ENCODE measurements at regions not wholly inside any gene's neighbourhood (a gene's known extent, or its start where the extent isn't known, plus 50 kb on each side); places are given as distances from the start of the nearest gene placed in this dataset.

DNA sequence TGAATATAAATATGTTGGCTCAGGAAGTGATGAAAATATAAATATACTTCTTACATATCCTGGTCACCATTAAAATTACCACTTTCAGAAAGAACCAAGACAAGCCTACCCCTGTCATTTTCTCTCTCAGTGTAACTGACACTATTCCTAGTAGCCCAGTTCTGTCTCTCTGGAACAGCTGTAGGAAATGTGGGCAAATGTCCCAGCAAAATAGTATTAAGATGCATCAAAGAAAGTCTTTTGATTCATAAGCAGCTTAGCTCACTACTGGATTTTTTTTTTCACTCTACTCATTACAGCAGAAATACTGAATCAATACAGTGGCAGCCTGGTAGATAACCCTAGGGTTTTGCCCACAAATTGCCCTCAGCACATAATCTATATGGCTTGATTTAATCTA is 290.9 kb downstream of the DNAJB9 start:
- H3K36me3 ChIP-seq = no peaks in the 10 kb centered on the region
- no peak overlapping the region for H3K4me3 ChIP-seq
- DNase-seq (no peak), ATAC-seq (no peak)
- H3K27ac ChIP-seq = no peak overlapping the region
- TF ChIP-seq, protein P1, sequence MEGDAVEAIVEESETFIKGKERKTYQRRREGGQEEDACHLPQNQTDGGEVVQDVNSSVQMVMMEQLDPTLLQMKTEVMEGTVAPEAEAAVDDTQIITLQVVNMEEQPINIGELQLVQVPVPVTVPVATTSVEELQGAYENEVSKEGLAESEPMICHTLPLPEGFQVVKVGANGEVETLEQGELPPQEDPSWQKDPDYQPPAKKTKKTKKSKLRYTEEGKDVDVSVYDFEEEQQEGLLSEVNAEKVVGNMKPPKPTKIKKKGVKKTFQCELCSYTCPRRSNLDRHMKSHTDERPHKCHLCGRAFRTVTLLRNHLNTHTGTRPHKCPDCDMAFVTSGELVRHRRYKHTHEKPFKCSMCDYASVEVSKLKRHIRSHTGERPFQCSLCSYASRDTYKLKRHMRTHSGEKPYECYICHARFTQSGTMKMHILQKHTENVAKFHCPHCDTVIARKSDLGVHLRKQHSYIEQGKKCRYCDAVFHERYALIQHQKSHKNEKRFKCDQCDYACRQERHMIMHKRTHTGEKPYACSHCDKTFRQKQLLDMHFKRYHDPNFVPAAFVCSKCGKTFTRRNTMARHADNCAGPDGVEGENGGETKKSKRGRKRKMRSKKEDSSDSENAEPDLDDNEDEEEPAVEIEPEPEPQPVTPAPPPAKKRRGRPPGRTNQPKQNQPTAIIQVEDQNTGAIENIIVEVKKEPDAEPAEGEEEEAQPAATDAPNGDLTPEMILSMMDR (IDR thresholded peaks at IDR 0.05 in 4 of 5, conservative IDR thresholded peaks at IDR 0.05 in 1 of 5) = no peak
- TF ChIP-seq POLR2A (IDR thresholded peaks at IDR 0.05) = no peak
- in situ Hi-C loops (cut with MboI; ENCODE audit: low sequenced_read_pairs in 4 of 4) (no loop called here), intact Hi-C loops (cut with DNase I; ENCODE audit: low total_unique reads) (no loop called here)
- no peaks in the 10 kb centered on the region for H3K9me3 ChIP-seq
- H3K4me1 ChIP-seq = no peaks in the 10 kb centered on the region
- H3K27me3 ChIP-seq = no peaks in the 10 kb centered on the region

GRCh38 chr7:108861071-108861470 is 291.4 kb downstream of the DNAJB9 start:
- H3K4me3 ChIP-seq = no peak overlapping the region
- intact Hi-C loops (cut with DNase I; ENCODE audit: low total_unique reads) = no loop called here
- TF ChIP-seq, protein P1 (IDR thresholded peaks at IDR 0.05 in 4 of 5, conservative IDR thresholded peaks at IDR 0.05 in 1 of 5) = no peak
- TF ChIP-seq POLR2A (IDR thresholded peaks at IDR 0.05) = no peak
- no peaks in the 10 kb centered on the region for H3K9me3 ChIP-seq
- no peak for ATAC-seq
- H3K4me1 ChIP-seq = no peaks in the 10 kb centered on the region
- no peaks in the 10 kb centered on the region for H3K27me3 ChIP-seq
- no peak for DNase-seq
- no peaks in the 10 kb centered on the region for H3K36me3 ChIP-seq
- H3K27ac ChIP-seq = no peak overlapping the region
- in situ Hi-C loops (cut with MboI; ENCODE audit: low sequenced_read_pairs in 4 of 4) = no loop called here

DNA sequence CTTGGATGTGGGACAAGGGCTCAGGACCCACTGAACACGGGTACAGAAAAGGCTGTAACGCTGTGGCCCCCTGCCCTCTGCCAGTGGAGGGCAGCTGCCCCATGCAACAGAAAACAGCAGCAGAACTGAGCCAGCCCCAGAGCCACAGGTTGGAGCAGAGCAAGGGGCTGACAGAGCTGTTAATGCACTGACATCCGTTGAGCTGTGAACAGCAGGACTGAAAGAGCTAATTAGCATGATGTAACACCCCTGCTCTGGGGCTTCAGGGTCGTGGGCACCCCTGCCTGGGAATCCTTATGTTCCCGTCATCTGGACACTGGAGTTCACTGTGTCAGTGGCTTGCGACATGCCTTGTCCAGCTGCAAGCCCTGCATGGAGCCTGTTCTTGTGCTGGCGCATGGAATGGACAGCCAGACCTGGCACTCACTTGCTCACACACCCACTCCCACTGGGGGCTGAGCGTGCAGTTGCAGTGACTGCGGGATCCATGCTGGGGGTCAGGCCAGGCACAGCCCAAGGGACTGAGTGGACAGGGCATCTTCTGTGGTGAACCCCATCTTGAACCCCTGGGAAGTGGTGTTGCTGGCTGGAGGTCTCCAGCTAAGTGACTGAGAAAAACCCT is 293.7 kb downstream of the DNAJB9 start:
- Histone ChIP-seq H3K27ac (no peak overlapping the region), H3K4me1 (no peaks in the 10 kb centered on the region), H3K27me3 (no peaks in the 10 kb centered on the region), H3K9me3 (no peaks in the 10 kb centered on the region), H3K36me3 (no peaks in the 10 kb centered on the region), H3K4me3 (no peak overlapping the region)
- intact Hi-C loops (cut with DNase I; ENCODE audit: low total_unique reads) = no loop called here
- ATAC-seq = no peak
- TF ChIP-seq, protein P1 (IDR thresholded peaks at IDR 0.05 in 4 of 5, conservative IDR thresholded peaks at IDR 0.05 in 1 of 5) = no peak
- no peak for DNase-seq
- in situ Hi-C loops (cut with MboI; ENCODE audit: low sequenced_read_pairs in 4 of 4) = no loop called here

GRCh38 chr7:108869070-108869469 is 299.4 kb downstream of the DNAJB9 start:
- H3K36me3 ChIP-seq = no peaks in the 10 kb centered on the region
- TF ChIP-seq, protein P1 (IDR thresholded peaks at IDR 0.05 in 4 of 5, conservative IDR thresholded peaks at IDR 0.05 in 1 of 5) = no peak
- no peak for TF ChIP-seq POLR2A (IDR thresholded peaks at IDR 0.05)
- H3K27ac ChIP-seq = no peak overlapping the region
- intact Hi-C loops (cut with DNase I; ENCODE audit: low total_unique reads) (no loop called here), in situ Hi-C loops (cut with MboI; ENCODE audit: low sequenced_read_pairs in 4 of 4) (no loop called here)
- no peaks in the 10 kb centered on the region for H3K27me3 ChIP-seq
- H3K4me3 ChIP-seq = no peak overlapping the region
- no peaks in the 10 kb centered on the region for H3K4me1 ChIP-seq
- H3K9me3 ChIP-seq = no peaks in the 10 kb centered on the region
- no peak for ATAC-seq
- no peak for DNase-seq

- ATAC-seq = no peak
- Histone ChIP-seq H3K27me3 (no peaks in the 10 kb centered on the region), H3K27ac (no peak overlapping the region), H3K4me3 (no peak overlapping the region), H3K9me3 (no peaks in the 10 kb centered on the region), H3K4me1 (no peaks in the 10 kb centered on the region), H3K36me3 (no peaks in the 10 kb centered on the region)
- intact Hi-C loops (cut with DNase I; ENCODE audit: low total_unique reads) = no loop called here
- TF ChIP-seq, protein P1 (IDR thresholded peaks at IDR 0.05 in 4 of 5, conservative IDR thresholded peaks at IDR 0.05 in 1 of 5) = no peak
- no peak for TF ChIP-seq POLR2A (IDR thresholded peaks at IDR 0.05)
- no peak for DNase-seq
- in situ Hi-C loops (cut with MboI; ENCODE audit: low sequenced_read_pairs in 4 of 4) = no loop called here
Observed at GRCh38 chr7:108875139-108875538, 305.5 kb downstream of the DNAJB9 start.
